Loucy (cell line): ENCODE measurements at regions not wholly inside any gene's neighbourhood (a gene's known extent, or its start where the extent isn't known, plus 50 kb on each side); places are given as distances from the start of the nearest gene placed in this dataset.

Experiments
- CTCF ChIP-seq: fragments of 200-600 bp; sonication (generic); conservative IDR thresholded peaks from 2 replicates; pipeline ENCODE4 v1.5.1; 2014; ENCODE audit warnings: mild to moderate bottlenecking, antibody characterized with exemption, low read length
- EZH2phosphoT487 ChIP-seq: fragments of 200-600 bp; IDR thresholded peaks from 2 replicates; pipeline ENCODE4 v1.6.1; 2018; ENCODE audit warnings: antibody characterized with exemption, mild to moderate bottlenecking, moderate library complexity, borderline replicate concordance

DNA sequence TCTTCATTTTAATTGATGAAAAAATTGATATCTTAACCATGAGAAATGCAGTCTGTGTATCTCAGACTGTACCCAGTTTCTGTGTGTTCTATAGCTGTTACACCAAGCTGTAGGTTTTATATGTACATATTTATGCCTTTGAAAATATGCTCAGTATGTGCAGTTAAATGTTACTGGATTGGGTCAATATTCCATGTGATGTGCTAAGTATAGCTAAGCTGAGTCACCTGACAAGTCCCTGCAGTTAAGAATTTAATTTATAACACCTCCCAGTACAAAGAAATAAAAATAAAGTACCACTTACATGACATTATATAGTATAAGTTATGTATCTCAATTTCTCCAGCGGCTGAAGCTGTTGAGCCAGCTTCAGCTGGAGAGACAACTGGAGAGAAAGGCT is 984.0 kb downstream of the GALC start:
- TF ChIP-seq EZH2phosphoT487 (no peak), CTCF (no peak)
